LNCaP clone FGC (cell line): ENCODE measurements at regions not wholly inside any gene's neighbourhood (a gene's known extent, or its start where the extent isn't known, plus 50 kb on each side); places are given as distances from the start of the nearest gene placed in this dataset.

Experiments used
- DNase-seq: peaks from one replicate; pipeline ENCODE4 v3.0.0-alpha.2; 2011; ENCODE audit warnings: low read depth
- H3K4me3 ChIP-seq: 2 replicates; pipeline ENCODE4 v1.5.1; 2011; ENCODE audit warnings: mild to moderate bottlenecking, low read depth, low read length, control low read depth
- CTCF ChIP-seq: IDR thresholded peaks from 2 replicates; pipeline ENCODE4 v1.5.1; 2012; ENCODE audit warnings: mild to moderate bottlenecking; ENCODE audit not compliant: control insufficient read depth, insufficient read depth; ENCODE audit errors: extremely low read depth

- no peak for TF ChIP-seq CTCF
- H3K4me3 ChIP-seq: no peak overlapping the region
- no peak for DNase-seq
These were observed 197.8 kb downstream of the CD83 start for GRCh38 chr6:14315353-14315752.

- H3K4me3 ChIP-seq: no peak overlapping the region
- peak; percentile 10 for DNase-seq
- TF ChIP-seq CTCF: peak; percentile 45
These were observed 199.2 kb downstream of the CD83 start for GRCh38 chr6:14316651-14317386.

DNA sequence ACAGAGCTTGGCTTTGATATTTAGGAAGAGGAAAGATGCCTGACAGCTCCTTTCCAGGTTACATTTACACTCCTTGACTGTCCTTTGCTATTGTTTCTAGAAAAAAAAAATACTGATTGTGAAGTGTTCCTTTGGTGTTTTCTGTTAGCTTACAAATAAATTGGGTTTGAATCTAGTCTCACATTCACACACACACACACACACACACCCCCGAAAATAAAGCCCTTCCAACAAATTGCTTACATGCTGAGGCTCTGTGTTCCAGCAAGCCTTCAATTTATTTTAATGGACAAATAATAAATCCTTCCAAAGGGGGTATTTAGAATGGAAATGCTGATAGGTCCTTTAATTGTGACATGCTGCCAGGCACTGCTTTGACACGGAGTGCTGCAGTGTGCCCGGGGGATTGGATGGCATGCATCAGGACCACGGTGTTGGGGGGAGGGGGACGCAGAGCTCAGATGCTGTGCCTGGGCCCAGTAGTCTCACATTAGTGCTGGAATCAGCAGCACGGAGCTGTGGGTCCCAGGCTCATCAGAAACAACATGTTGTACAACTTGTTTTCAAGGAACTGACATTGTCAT, 199.9 kb downstream of the CD83 start:
- TF ChIP-seq CTCF: no peak
- H3K4me3 ChIP-seq: no peak overlapping the region
- DNase-seq: no peak

GRCh38 chr6:14320332-14320731, 202.8 kb downstream of the CD83 start:
- no peak for DNase-seq
- H3K4me3 ChIP-seq: no peak overlapping the region
- TF ChIP-seq CTCF: no peak

GRCh38 chr6:14321992-14322772, 204.6 kb downstream of the CD83 start:
- DNase-seq: no peak
- H3K4me3 ChIP-seq: no peak overlapping the region
- peak; percentile 28 for TF ChIP-seq CTCF

GRCh38 chr6:14322841-14323240, 205.3 kb downstream of the CD83 start:
- TF ChIP-seq CTCF: no peak
- no peak for DNase-seq
- H3K4me3 ChIP-seq: no peak overlapping the region
